Naive B cell (primary cell): ENCODE measurements at regions not wholly inside any gene's neighbourhood (a gene's known extent, or its start where the extent isn't known, plus 50 kb on each side); places are given as distances from the start of the nearest gene placed in this dataset.
A peak's percentile ranks its signal among the peaks of the same experiment; 100 is the strongest.
"Not testable (repeated sequence)": the region's sequence is repeated elsewhere in the genome, so short reads cannot be mapped to it uniquely, and the experiment has no call there.

Source experiments
- ATAC-seq, 2 donors: fragments of 150-1000 bp; cut with Tn5 transposase; 2 replicates each; pipeline ENCODE4 v1.10.0; 2021; ENCODE audit warnings: low read depth in 2 of 2, mild to moderate bottlenecking in 2 of 2, moderate library complexity in 2 of 2
- DNase-seq: peaks from one replicate; pipeline ENCODE4 v3.0.0; 2022
- H3K27ac Mint-ChIP-seq, 6 donors: one replicate each; pipeline ENCODE4 v1.8.0; 2020 to 2022; ENCODE audit warnings: mild to moderate bottlenecking in 6 of 6, mixed read lengths in 6 of 6, moderate library complexity in 5 of 6, inconsistent platforms in 2 of 6
- H3K27me3 Mint-ChIP-seq, 3 donors: one replicate each; pipeline ENCODE4 v1.8.0; 2021 to 2022; ENCODE audit warnings: mixed read lengths in 3 of 3, mild to moderate bottlenecking in 1 of 3
- H3K36me3 Mint-ChIP-seq, 2 donors: one replicate each; pipeline ENCODE4 v1.8.0; 2020 to 2022; ENCODE audit warnings: mixed read lengths in 2 of 2, inconsistent platforms in 1 of 2, mild to moderate bottlenecking in 1 of 2
- H3K4me1 Mint-ChIP-seq, 3 donors: one replicate each; pipeline ENCODE4 v1.8.0; 2020 to 2022; ENCODE audit warnings: mixed read lengths in 3 of 3, inconsistent platforms in 1 of 3, mild to moderate bottlenecking in 1 of 3, moderate library complexity in 1 of 3
- H3K4me3 Mint-ChIP-seq, 8 donors: one replicate each; pipeline ENCODE4 v1.8.0; 2020 to 2022; ENCODE audit warnings: mild to moderate bottlenecking in 8 of 8, mixed read lengths in 8 of 8, moderate library complexity in 8 of 8, inconsistent platforms in 2 of 8
- H3K9me3 Mint-ChIP-seq, 7 donors: one replicate each; pipeline ENCODE4 v1.8.0; 2020 to 2022; ENCODE audit warnings: mixed read lengths in 7 of 7, mild to moderate bottlenecking in 5 of 7, inconsistent platforms in 2 of 7, moderate library complexity in 1 of 7

DNA sequence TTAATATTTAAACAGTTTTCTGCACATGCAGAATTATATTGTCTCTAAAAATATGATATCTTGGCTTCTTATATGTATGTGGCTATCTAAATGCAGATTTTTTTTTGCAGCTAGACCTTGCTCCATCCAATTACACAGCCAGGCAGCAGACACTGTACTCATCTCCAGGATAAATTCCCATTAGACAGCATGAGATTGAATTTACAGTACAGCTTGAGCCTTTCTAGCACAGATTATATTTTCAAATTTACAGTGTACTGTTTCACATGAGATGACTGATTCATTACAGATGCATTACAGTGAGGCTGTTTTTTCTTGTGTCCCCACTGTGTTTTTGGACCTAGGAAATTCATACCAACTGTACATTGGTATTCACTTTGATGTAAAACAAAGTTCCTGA, 134.9 kb downstream of the OTOL1 start:
- no peak for DNase-seq
- no peak for ATAC-seq
- no peak overlapping the region for H3K4me3 Mint-ChIP-seq
- no peaks in the 10 kb centered on the region for H3K27me3 Mint-ChIP-seq
- H3K36me3 Mint-ChIP-seq = no peaks in the 10 kb centered on the region
- H3K4me1 Mint-ChIP-seq = no peaks in the 10 kb centered on the region
- no peak overlapping the region for H3K27ac Mint-ChIP-seq
- peaks cover 0 to 19% (median 5%) of the 10 kb centered on the region in 7 donors for H3K9me3 Mint-ChIP-seq

DNA sequence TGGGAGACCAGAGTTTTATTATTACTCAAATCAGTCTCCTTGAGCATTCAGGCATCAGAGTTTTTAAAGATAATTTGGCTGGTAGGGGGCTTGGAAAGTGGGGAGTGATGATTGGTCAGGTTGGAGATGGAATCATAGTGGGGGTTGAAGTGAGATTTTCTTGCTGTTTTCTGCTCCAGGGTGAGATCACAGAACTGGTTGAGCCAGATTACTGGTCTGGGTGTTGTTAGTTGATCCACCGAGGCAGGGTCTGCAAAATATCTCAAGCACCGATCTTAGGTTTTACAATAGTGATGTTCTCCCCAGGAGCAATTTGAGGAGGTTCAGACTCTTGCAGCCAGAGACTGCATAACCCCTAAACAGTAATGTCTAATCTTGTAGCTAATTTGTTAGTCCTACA, 141.0 kb downstream of the OTOL1 start:
- Mint-ChIP-seq H3K36me3 (no peaks in the 10 kb centered on the region), H3K4me1 (no peaks in the 10 kb centered on the region), H3K27ac (peak overlapping the region in 1 of 6 donors; percentile 26), H3K9me3 (peaks cover 0 to 3% (median 2%) of the 10 kb centered on the region in 7 donors), H3K27me3 (no peaks in the 10 kb centered on the region), H3K4me3 (no peak overlapping the region)
- DNase-seq (no peak), ATAC-seq (no peak)

- not testable (repeated sequence) for H3K4me1 Mint-ChIP-seq, H3K27me3 Mint-ChIP-seq, H3K27ac Mint-ChIP-seq, H3K36me3 Mint-ChIP-seq, ATAC-seq, DNase-seq, H3K9me3 Mint-ChIP-seq
- peak overlapping the region in 1 of 8 donors; percentile 30 for H3K4me3 Mint-ChIP-seq
These were observed 142.5 kb downstream of the OTOL1 start for GRCh38 chr3:161639095-161639494.

GRCh38 chr3:161640181-161640580, 143.6 kb downstream of the OTOL1 start:
- no peaks in the 10 kb centered on the region for H3K27me3 Mint-ChIP-seq
- peaks cover 0 to 6% (median 3%) of the 10 kb centered on the region in 7 donors for H3K9me3 Mint-ChIP-seq
- H3K4me3 Mint-ChIP-seq = no peak overlapping the region
- no peak for DNase-seq
- no peaks in the 10 kb centered on the region for H3K4me1 Mint-ChIP-seq
- H3K27ac Mint-ChIP-seq = no peak overlapping the region
- ATAC-seq = no peak
- H3K36me3 Mint-ChIP-seq = no peaks in the 10 kb centered on the region

- no peak for ATAC-seq
- Mint-ChIP-seq H3K9me3 (peaks cover 0 to 6% (median 3%) of the 10 kb centered on the region in 7 donors), H3K4me1 (no peaks in the 10 kb centered on the region), H3K4me3 (no peak overlapping the region), H3K36me3 (no peaks in the 10 kb centered on the region), H3K27me3 (no peaks in the 10 kb centered on the region), H3K27ac (no peak overlapping the region)
- no peak for DNase-seq
These were observed 144.7 kb downstream of the OTOL1 start for GRCh38 chr3:161641287-161641686.

- ATAC-seq (no peak), DNase-seq (no peak)
- Mint-ChIP-seq H3K27ac (no peak overlapping the region), H3K36me3 (no peaks in the 10 kb centered on the region), H3K4me3 (no peak overlapping the region), H3K27me3 (no peaks in the 10 kb centered on the region), H3K4me1 (no peaks in the 10 kb centered on the region), H3K9me3 (peaks cover 0 to 6% (median 0%) of the 10 kb centered on the region in 7 donors)
These were observed 148.5 kb downstream of the OTOL1 start for GRCh38 chr3:161644891-161645635.

GRCh38 chr3:161647936-161648470, 151.4 kb downstream of the OTOL1 start:
- Mint-ChIP-seq H3K27me3 (no peaks in the 10 kb centered on the region), H3K4me3 (no peak overlapping the region), H3K36me3 (no peaks in the 10 kb centered on the region), H3K4me1 (no peaks in the 10 kb centered on the region), H3K9me3 (peaks cover 0 to 3% (median 0%) of the 10 kb centered on the region in 7 donors), H3K27ac (no peak overlapping the region)
- DNase-seq (no peak), ATAC-seq (no peak)

DNA sequence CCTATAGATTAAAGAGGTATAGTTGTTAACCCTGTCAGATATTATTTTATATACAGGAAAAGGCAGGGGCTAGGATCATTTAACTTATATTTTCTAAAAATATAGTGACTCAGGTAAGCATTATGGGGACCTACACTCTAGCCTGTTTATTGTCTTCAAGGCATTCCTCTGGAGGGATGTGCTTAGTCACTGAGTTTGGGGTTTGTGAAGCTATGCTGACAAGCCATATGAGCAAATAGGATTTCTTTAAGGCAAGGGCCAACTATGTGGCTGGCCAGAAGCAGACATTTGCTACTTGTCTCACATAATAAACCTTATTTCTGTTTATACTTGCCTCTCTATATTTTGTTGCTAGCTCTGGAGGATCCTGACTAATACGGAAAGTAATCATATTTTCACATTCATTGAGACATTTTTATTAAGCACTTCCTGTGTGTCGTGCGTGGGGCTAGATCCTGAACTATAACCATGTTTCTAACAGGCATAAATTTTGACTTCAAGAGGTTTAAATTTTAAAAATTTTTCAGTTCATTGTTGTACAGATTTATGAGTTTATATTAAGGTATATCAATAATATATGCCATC, 153.4 kb downstream of the OTOL1 start:
- H3K9me3 Mint-ChIP-seq = peaks cover 0 to 9% (median 0%) of the 10 kb centered on the region in 7 donors
- ATAC-seq (no peak), DNase-seq (no peak)
- H3K4me1 Mint-ChIP-seq = no peaks in the 10 kb centered on the region
- H3K27ac Mint-ChIP-seq = no peak overlapping the region
- no peaks in the 10 kb centered on the region for H3K27me3 Mint-ChIP-seq
- H3K4me3 Mint-ChIP-seq = no peak overlapping the region
- H3K36me3 Mint-ChIP-seq = no peaks in the 10 kb centered on the region

GRCh38 chr3:161657786-161658185, 161.2 kb downstream of the OTOL1 start:
- no peaks in the 10 kb centered on the region for H3K27me3 Mint-ChIP-seq
- DNase-seq (no peak), ATAC-seq (no peak)
- H3K4me3 Mint-ChIP-seq = no peak overlapping the region
- no peak overlapping the region for H3K27ac Mint-ChIP-seq
- H3K36me3 Mint-ChIP-seq = no peaks in the 10 kb centered on the region
- H3K9me3 Mint-ChIP-seq = peaks cover 0 to 7% (median 0%) of the 10 kb centered on the region in 7 donors
- no peaks in the 10 kb centered on the region for H3K4me1 Mint-ChIP-seq

DNA sequence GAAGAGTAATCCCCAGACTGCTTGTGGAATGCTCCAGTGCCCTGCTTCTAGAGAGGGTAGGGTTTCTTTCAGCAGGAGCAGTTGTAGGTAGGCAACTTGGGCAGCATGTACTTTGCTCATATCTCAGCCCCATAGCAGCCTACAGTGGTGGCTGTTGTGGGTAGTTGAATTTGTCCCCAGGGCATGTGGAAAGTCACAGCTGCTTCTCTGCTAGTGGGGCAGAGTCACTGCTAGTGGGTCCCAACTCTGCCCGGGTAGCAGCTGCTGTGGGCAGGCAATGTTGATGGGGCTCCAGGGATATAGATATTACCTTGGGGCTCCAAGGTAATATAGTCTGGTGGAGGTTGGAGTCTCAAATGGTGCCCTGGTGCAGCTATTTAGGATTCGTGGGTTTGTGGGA, 174.5 kb downstream of the OTOL1 start:
- Mint-ChIP-seq H3K27ac (no peak overlapping the region), H3K27me3 (no peaks in the 10 kb centered on the region)
- no peak for ATAC-seq

GRCh38 chr3:161672478-161672877, 175.9 kb downstream of the OTOL1 start:
- Mint-ChIP-seq H3K27ac (no peak overlapping the region), H3K36me3 (no peaks in the 10 kb centered on the region), H3K4me3 (no peak overlapping the region), H3K27me3 (no peaks in the 10 kb centered on the region), H3K9me3 (peaks cover 0 to 15% (median 4%) of the 10 kb centered on the region in 7 donors), H3K4me1 (no peaks in the 10 kb centered on the region)
- DNase-seq = no peak
- ATAC-seq = no peak

More for the DNA sequence above, 174.5 kb downstream of the OTOL1 start:
- Mint-ChIP-seq H3K9me3 (peaks cover 0 to 15% (median 4%) of the 10 kb centered on the region in 7 donors), H3K4me3 (no peak overlapping the region), H3K36me3 (no peaks in the 10 kb centered on the region), H3K4me1 (no peaks in the 10 kb centered on the region)
- no peak for DNase-seq

DNA sequence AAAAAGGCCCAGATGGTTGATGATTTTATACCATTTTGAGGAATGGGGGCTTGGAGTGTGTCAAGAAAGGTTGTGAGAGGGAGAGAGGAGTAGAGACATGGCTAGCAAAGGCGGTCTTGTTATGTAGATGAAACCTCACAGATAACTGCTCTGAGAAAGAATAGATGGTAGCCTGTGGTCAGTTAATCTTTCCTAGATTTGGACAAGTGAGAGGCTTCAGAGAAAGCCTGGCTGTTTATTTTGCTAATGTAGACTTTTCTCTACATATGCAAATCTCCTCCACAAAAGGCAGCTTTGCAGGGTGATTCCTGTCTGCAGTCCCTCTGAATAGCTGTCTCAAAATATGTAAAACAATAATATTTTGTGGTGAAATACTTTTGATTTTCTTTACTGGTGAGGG, 177.3 kb downstream of the OTOL1 start:
- Mint-ChIP-seq H3K4me1 (no peaks in the 10 kb centered on the region), H3K9me3 (peaks cover 0 to 15% (median 4%) of the 10 kb centered on the region in 7 donors), H3K4me3 (no peak overlapping the region), H3K27ac (no peak overlapping the region), H3K36me3 (no peaks in the 10 kb centered on the region), H3K27me3 (no peaks in the 10 kb centered on the region)
- DNase-seq = no peak
- no peak for ATAC-seq

- no peak overlapping the region for H3K4me3 Mint-ChIP-seq
- no peak for DNase-seq
- H3K36me3 Mint-ChIP-seq = no peaks in the 10 kb centered on the region
- no peak for ATAC-seq
- no peaks in the 10 kb centered on the region for H3K27me3 Mint-ChIP-seq
- H3K4me1 Mint-ChIP-seq = no peaks in the 10 kb centered on the region
- H3K27ac Mint-ChIP-seq = no peak overlapping the region
- H3K9me3 Mint-ChIP-seq = peaks cover 0 to 11% (median 4%) of the 10 kb centered on the region in 7 donors
These were observed 177.8 kb downstream of the OTOL1 start for GRCh38 chr3:161674402-161674801.

DNA sequence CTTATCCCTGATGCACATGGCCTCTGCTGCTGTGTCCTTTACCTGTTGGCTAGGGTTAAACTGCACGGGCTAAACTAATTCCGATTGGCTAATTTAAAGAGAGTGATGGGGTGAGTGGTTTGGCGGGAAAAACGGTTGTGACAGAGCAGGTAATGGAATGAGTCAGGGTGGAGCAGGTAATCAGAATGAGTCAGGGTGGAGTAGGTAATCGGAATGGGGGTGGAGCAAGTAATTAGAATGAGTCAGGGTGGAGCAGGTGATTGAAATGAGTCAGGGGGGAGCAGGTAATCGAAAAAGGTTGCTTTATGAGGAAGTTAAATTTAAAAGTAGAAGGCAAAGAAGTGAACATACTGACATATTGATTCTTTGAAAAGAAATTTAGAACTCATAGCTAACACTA, 185.2 kb downstream of the OTOL1 start:
- not testable (repeated sequence) for H3K36me3 Mint-ChIP-seq, ATAC-seq, H3K4me1 Mint-ChIP-seq, H3K27ac Mint-ChIP-seq, H3K4me3 Mint-ChIP-seq, H3K27me3 Mint-ChIP-seq, DNase-seq, H3K9me3 Mint-ChIP-seq
